H54 (cell line): ENCODE measurements at regions not wholly inside any gene's neighbourhood (a gene's known extent, or its start where the extent isn't known, plus 50 kb on each side); places are given as distances from the start of the nearest gene placed in this dataset.
A peak's percentile ranks its signal among the peaks of the same experiment; 100 is the strongest.
"Not testable (repeated sequence)": the region's sequence is repeated elsewhere in the genome, so short reads cannot be mapped to it uniquely, and the experiment has no call there.

ENCODE experiments used
- DNase-seq: peaks from one replicate; pipeline ENCODE4 v3.0.0; 2011; ENCODE audit warnings: low spot score, mixed read lengths; ENCODE audit not compliant: insufficient read length
- FAIRE-seq: peaks from 3 replicates; lab custom pipeline; 2011; peaks lifted over from hg19 to GRCh38; lab: Jason Lieb, UNC
- POLR2A ChIP-seq: IDR thresholded peaks from 2 replicates; pipeline ENCODE4 v1.6.1; 2011; ENCODE audit warnings: low read depth, mild to moderate bottlenecking, low read length

- FAIRE-seq (no peak), DNase-seq (no peak)
- no peak for TF ChIP-seq POLR2A
Measured at GRCh38 chr6:81289229-81289628, 463.3 kb downstream of the TENT5A start.

GRCh38 chr6:81265106-81265505 is 487.4 kb downstream of the TENT5A start:
- DNase-seq (peak; percentile 40), FAIRE-seq (peak; percentile 98)
- TF ChIP-seq POLR2A = no peak

DNA sequence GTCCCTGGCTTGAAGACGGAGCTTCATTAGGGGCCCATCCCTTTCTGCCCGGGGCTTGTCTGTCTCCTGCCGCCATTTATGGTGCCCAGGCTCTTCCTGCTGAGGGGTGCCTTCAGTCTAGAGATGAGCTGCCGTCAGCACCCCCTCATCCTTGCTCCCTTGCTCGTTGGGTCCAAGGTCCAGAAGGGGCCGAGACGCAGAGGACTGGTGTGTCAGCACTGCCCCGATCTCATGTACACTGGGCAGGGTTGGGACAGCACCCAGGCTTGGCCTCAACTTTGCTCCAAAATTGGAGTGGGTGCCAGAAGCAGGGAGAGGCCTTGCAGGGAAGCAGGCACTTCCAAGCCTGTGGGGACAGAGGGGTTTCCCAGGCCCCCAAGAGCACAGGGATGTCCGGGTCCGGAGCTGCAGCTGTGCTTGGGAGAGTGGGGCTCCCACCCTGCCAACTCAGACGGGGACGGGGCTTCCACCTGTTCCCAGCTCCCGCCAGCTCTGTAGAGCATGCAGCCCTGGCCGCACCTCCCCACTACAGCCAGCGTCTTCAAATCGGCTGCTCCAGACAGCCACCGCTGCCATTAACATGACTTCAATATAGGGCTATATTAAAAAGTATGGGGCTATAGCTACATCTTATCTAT is 488.8 kb downstream of the TENT5A start:
- FAIRE-seq (no peak), DNase-seq (no peak)
- TF ChIP-seq POLR2A = no peak

- no peak for TF ChIP-seq POLR2A
- DNase-seq (no peak), FAIRE-seq (no peak)
Measured at GRCh38 chr6:81262656-81263055, 489.8 kb downstream of the TENT5A start.

DNA sequence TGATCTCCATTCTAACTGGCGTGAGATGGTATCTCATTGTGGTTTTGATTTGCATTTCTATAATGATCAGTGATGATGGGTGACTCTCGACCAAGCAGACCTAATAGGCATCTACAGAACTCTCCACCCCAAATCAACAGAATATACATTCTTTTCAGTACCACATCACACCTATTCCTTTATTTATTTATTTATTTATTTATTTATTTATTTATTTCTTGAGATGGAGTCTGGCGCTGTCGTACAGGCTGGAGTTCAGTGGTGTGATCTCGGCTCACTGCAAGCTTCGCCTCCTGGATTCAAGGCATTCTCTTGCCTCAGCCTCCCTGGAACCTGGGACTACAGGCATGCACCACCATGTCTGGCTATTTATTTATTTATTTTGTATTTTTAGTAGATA is 496.3 kb downstream of the TENT5A start:
- not testable (repeated sequence) for FAIRE-seq, DNase-seq

- DNase-seq (no peak), FAIRE-seq (peak; percentile 85)
- TF ChIP-seq POLR2A = no peak
Measured at GRCh38 chr6:81253821-81254220, 498.7 kb downstream of the TENT5A start.

- DNase-seq (no peak), FAIRE-seq (no peak)
- no peak for TF ChIP-seq POLR2A
Measured at GRCh38 chr6:81252231-81252630, 500.2 kb downstream of the TENT5A start.

DNA sequence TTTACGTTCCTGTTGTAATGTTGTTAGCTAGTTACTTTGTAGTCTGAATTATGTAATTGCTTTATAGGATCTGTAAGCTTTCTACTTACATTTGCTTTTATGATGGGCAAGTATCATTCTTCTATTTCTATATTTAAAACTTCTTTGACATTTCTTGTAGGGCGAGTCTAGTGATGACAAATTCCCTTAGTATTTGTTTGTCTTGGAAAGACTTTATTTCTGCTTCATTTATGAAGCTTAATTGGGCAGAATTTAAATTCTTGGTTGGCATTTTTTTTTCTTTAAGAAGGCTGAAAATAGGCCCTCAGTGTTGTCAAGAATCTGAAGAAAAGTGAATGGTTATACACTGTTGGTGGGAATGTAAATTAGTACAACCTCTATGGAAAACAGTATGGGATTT is 506.3 kb downstream of the TENT5A start:
- no peak for TF ChIP-seq POLR2A
- FAIRE-seq = no peak
- DNase-seq = no peak

DNA sequence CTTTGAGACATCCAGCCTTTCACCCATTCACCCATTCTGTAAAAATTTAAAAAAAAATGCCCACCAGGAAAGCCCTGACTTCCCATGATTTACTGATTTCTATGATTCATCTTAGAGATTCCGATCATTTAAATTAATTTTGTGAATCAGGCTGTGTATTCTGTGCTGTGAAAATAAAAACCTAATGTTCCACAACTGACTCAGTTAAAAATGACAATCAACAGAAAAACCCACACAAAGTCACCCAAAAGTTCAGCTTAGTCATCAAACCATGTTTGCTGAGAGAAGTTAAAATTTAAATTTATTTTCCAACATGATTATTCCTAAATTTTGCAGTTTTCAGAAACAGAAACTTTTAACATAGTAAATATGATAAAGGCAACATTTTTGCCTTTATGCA is 509.9 kb downstream of the TENT5A start:
- no peak for TF ChIP-seq POLR2A
- no peak for DNase-seq
- FAIRE-seq = no peak

DNA sequence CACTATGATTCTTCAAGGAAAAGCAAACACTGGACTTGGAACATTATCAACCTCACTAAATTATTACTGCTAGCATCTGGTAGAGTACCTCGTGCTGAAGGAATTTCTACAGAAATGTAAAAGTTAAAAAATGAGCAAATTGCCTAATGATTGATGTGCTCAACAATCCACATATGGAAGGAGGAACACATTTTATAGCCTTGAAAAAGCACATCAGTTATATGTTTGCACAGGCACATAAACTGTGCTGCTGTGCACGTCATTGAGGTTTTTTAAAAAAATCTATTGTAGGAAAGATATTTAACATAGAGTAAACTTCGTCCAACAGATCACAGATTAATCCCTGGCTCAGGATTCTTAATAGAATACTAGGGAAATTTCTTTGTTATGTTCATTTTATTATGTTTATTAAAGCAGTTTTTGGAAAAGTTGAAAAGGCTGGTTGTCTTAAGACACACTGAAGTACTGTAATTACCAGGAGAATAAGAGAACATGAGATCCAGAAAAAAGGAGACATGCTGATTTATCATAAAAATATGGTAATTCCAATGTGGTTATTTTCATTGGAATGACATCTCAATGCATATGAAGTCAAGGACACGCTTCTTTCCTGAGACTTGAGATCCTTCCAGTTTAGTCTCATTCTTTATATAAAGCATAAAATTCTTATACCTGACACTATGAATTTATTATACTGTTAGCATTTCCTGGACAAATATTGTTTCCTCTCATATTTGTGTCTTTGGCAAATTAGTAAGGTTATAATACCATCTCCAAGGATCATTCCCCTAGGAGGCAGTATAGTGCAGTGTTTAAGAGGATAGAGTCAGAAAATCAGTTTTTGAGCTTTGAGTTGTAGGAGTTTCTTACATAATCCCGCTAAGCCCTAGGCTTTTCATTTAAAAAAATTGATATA is 511.1 kb downstream of the TENT5A start:
- DNase-seq (peak; percentile 4), FAIRE-seq (peak; percentile 11)
- TF ChIP-seq POLR2A = no peak

- DNase-seq (no peak), FAIRE-seq (no peak)
- no peak for TF ChIP-seq POLR2A
Measured at GRCh38 chr6:81238390-81238789, 514.1 kb downstream of the TENT5A start.

GRCh38 chr6:81237226-81237625 is 515.3 kb downstream of the TENT5A start:
- TF ChIP-seq POLR2A = no peak
- DNase-seq (no peak), FAIRE-seq (no peak)

- TF ChIP-seq POLR2A = no peak
- DNase-seq (no peak), FAIRE-seq (no peak)
Measured at GRCh38 chr6:81235512-81235911, 517.0 kb downstream of the TENT5A start.

- DNase-seq (no peak), FAIRE-seq (no peak)
- no peak for TF ChIP-seq POLR2A
Measured at GRCh38 chr6:81233990-81234389, 518.5 kb downstream of the TENT5A start.
